GM19328 (cell line): ENCODE measurements at regions not wholly inside any gene's neighbourhood (a gene's known extent, or its start where the extent isn't known, plus 50 kb on each side); places are given as distances from the start of the nearest gene placed in this dataset.
"Not testable (repeated sequence)": the region's sequence is repeated elsewhere in the genome, so short reads cannot be mapped to it uniquely, and the experiment has no call there.

Experiments used
- ATAC-seq: cut with Tn5 transposase; IDR thresholded peaks from one replicate; pipeline ENCODE4 v1.9.1; 2021; ENCODE audit warnings: mild to moderate bottlenecking, moderate library complexity; ENCODE audit not compliant: unreplicated experiment

DNA sequence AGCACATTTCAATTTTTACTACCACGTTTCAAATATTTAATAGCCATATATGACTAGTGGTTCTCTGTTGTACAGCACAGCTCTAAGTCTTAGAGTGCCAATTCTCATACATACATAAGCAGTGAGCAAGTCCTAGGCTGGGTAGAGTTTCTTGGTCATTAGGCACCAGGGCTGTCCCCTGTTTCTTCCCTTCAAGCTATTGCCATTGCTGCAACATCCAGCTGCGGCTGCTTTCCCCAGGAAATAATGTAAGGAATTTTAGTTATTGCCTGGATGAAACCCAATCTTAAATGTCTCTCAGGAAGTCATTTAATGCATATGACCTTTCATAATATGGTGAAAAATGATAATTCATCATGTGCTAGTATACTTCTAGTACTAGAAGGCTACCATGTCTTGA lies 74.1 kb upstream of the PPP3CA start:
- ATAC-seq = no peak

DNA sequence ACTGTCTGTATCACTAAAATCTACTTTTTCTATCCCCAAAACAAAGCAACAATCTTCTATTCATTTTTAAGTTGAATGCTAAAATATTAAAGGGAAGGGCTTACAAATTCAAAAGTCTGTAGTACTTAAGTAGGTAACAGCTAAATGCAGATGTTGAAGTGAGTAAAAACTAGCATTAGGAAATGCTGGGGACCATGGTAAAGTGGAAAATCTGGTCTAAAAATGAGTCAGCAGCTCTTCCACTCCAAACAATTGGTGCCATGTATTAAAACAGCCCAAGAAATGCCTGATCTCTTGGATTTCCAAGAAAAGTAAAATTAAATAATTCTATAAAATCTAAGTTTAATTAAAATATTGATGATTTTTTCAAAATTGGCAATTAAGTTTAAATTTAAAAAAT lies 73.3 kb upstream of the PPP3CA start:
- no peak for ATAC-seq

DNA sequence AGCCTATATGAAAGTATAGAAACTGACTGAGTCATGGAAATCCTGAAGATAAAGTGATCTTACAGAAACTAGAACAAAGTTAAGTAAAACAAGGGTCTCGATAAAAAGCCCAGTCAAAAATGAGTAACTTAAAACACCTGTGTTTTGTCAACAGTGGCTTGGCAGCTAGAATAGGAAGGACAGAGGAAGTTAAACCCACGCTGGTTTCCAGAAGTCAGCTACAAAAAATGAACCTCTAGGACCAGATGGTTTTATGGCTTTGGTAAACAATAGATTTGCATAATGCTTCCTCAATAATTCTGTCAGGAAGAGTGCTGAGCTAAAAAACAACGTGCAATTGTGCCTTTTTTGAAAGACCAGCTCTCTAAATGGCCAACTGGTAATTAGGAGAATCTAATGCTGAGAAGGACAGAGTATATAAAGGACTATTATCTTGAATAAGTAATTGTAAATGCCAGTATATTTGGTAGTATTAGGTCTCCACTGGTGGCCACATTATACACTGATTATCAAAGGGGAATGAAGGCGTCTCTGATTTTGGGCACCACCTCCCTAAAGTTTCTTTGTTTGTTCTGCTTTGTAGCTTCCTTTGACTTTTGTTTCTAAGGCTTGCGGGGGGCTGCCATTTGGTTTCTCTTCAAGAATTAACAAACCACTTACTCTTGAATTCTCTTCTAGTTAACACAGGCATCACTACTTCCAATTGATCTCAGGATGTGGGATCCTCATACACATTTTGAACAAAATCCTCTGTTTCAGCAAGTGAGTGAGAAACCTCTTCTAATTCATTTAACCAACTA lies 72.2 kb upstream of the PPP3CA start:
- peak; percentile 75 for ATAC-seq

DNA sequence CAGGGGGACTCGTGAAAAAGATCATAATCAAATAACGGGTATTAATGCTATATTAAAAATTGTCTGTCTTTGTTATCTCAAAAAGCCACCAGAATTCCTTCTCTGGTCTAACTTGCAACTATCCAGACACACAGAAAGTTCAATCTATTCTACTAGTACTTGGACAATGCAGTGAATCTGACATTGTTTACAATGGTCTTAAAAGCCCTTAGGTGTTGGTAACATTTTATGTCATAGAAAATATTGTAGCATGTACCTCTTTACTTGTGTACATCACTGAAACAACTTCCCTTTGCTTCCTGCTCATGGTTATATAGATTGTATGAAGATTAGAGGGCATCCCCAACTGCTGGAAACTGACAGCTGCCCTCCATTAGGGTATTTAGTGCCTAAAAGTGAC lies 71.1 kb upstream of the PPP3CA start:
- no peak for ATAC-seq

DNA sequence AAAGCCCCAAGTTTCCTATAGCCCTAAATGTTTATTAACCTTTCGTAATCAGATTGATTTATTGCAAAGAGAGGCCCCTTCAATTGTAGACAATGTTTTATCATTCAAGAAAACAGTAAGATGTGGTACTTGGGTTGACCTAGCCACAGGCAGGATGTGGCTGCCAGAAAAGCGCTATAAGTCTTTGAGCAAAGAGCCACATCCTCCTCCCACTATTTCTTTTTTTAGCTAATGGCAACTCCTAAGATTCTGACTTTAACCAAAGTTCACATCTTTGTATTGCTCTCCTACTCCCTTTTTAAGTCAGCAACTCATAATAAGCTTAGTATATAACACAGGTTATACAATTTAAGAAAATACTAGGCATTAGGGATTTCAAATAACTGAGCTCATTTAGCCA lies 70.7 kb upstream of the PPP3CA start:
- ATAC-seq = peak; percentile 72

DNA sequence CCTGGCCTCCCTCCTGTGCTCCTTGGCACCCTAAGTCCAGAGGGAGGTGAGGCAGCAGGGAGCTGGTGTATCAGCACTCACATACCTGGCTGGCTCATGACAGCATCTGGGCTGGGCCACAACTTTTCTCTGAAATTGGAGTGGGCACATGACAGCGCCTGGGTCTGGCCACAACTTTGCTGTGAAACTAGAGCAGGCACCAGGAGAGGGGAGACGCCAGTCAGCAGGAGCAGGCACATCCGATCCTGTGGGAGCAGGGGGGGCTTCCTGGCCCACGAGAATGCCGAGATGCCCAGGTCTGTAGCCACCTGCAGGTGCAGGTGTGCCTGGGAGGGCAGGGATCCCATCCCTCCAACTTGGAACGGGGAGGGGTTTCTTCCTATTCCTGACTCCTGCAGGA lies 69.7 kb upstream of the PPP3CA start:
- no peak for ATAC-seq

DNA sequence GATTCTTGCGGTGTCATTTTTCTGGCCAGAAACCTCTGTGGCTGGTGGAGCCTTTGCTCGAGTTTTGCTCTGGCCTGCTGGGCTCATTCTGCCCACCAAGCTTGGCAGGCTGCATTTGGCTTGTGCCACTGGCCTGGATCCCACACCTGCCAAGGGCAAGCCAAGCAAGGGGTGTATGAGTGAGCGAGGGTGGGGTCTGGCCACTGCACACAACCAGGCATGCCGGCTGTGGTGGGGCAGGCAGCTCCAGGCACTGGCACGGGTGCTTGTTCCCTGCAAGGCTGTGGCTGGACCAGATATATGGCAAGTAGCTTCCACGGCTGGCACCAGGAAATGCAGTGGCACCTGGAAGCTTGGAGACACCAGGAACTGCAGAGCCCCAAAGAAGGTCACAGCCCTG lies 68.6 kb upstream of the PPP3CA start:
- no peak for ATAC-seq

DNA sequence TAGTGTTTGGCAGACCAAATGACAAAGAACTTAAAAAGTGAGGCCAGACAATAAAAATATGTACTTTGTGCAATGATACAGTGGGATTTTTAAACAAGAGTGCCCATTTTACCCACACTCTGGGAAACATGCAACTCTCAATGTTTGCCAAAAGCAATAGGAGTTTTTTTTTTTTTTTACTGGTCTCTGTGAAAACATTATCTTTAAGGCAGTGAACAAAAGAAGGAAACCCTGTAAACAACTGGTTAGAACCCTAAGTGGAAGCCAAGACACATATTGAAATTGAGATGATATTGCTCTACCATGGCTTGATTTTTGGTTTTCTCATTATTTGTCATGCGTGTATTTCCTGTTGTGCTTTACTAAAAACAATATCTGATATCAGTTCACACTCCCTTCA lies 67.2 kb upstream of the PPP3CA start:
- ATAC-seq = no peak

DNA sequence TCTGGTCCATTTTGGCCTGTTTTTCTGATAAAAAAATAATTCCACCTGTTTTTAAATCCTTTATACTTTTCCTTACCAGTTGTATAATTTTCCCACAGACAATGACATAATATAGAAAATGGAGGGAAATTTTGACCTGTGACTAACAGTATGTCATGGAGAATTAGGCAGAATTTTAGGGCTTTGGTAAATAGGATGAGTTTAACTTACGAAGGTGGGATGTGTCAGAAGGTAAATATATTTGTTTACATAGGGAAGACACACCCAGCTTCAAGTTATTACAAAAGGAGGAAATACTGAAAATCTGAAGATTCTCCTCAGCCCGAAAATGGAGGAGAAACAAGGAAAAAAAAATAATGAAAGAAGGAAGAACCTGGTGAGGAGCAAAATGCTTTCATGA lies 64.6 kb upstream of the PPP3CA start:
- no peak for ATAC-seq

DNA sequence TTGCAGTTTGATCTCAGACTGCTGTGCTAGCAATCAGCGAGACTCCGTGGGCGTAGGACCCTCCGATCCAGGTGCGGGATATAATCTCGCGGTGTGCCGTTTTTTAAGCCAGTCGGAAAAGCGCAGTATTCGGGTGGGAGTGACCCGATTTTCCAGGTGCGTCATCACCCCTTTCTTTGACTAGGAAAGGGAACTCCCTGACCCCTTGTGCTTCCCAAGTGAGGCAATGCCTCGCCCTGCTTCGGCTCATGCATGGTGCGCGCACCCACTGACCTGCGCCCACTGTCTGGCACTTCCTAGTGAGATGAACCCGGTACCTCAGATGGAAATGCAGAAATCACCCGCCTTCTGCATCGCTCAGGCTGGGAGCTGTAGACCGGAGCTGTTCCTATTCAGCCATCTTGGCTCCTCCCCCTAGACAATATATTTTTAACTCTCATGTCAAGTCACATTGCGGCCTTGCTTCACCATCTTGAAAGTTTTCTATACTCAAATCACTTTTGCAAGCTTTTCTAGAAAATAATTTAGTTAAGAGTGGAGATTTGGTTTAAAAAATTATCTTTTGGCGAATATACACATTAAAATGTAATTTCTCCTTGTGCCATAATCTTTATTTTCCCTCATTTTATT lies 64.1 kb upstream of the PPP3CA start:
- ATAC-seq = not testable (repeated sequence)

DNA sequence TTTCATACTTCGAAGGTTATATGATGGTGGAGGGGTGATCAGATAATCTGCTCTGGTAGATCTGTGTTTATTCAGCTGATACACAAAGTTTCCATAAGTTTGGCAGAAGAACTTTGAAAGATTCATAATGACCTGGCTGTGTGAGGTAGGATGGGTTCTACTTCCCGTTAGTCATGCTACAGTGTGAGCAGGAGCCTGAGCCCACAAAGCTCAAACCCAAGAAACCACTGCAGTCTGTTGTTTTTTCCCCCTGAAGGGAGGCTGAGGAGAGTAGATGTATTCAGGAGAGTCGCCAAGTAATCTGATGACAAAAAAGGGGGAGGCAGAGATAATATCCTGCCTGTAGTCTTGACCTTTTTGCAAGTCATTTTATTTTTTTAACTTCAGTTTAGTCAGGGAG lies 52.8 kb upstream of the PPP3CA start:
- ATAC-seq = no peak

DNA sequence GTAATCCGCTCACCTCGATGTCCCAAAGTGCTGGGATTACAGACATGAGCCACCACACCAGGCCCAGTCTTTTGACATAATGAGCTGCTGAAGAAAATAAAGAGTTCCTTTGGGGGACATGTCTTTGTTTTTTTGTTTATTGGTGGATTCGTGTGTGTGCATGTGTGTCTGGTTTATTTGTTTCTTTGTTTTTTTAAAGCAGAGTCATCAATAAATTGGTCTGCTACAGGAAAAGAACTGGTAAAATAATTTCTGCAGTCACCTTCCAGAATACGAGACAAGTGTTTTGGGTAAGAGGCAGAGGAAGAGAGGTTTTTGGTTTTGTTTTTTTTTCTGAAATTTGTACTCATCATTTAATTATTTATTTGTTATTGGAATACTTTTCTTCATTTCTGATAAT lies 51.5 kb upstream of the PPP3CA start:
- no peak for ATAC-seq
